Natural killer cell treated with Interleukin-12 subunit alpha and Interleukin-12 subunit beta and Interleukin-15 and Interleukin-18, amount 100 ng/mL, for 72 hours (primary cell): ENCODE measurements at regions not wholly inside any gene's neighbourhood (a gene's known extent, or its start where the extent isn't known, plus 50 kb on each side); places are given as distances from the start of the nearest gene placed in this dataset.

Source experiments
- ATAC-seq, 2 donors: fragments of 150-1000 bp; cut with Tn5 transposase in 1 of 2; sonication (Bioruptor Pico), chemical (Tn5 transposase) in 1 of 2; 2 replicates each; pipeline ENCODE4 v1.10.0; 2021
- DNase-seq: peaks from one replicate; pipeline ENCODE4 v3.0.0; 2022; ENCODE audit warnings: low spot score
- H3K27ac Mint-ChIP-seq, 2 donors: 1 replicate in 1 of 2; 2 replicates in 1 of 2; pipeline ENCODE4 v1.8.0; 2022; ENCODE audit warnings: mixed read lengths in 2 of 2, mild to moderate bottlenecking in 1 of 2, moderate library complexity in 1 of 2
- H3K27me3 Mint-ChIP-seq, 2 donors: 1 replicate in 1 of 2; 2 replicates in 1 of 2; pipeline ENCODE4 v1.8.0; 2022; ENCODE audit warnings: mixed read lengths in 2 of 2
- H3K36me3 Mint-ChIP-seq: one replicate; pipeline ENCODE4 v1.8.0; 2022; ENCODE audit warnings: mixed read lengths
- H3K4me1 Mint-ChIP-seq, 2 donors: 1 replicate in 1 of 2; 2 replicates in 1 of 2; pipeline ENCODE4 v1.8.0; 2022; ENCODE audit warnings: low read depth in 2 of 2, mixed read lengths in 2 of 2, mild to moderate bottlenecking in 1 of 2
- H3K4me3 Mint-ChIP-seq: one replicate; pipeline ENCODE4 v1.8.0; 2022; ENCODE audit warnings: mixed read lengths
- H3K9me3 Mint-ChIP-seq: 2 replicates; pipeline ENCODE4 v1.8.0; 2022; ENCODE audit warnings: mixed read lengths

DNA sequence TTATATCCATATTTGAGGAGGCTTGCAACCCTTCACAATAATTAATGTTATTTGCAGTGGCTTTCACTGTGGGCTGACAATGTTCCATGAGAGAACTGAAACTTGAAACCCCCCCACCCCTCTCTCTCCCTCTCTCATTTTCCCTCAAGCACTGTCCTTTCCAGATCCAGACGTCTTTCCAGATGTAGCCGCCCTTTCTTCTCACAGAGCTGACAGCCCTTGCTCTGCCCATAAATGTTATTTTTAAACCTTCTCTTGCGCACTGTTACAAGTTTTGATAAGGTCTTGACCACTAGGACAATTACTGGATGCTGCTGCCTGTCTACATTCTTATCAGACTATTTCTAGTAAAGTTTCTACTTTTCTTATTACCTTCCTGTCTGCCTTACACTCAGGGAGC, 91.4 kb upstream of the LINC00305 start:
- H3K9me3 Mint-ChIP-seq, result peaks cover 5% of the 10 kb centered on the region
- no peaks in the 10 kb centered on the region for H3K36me3 Mint-ChIP-seq
- no peaks in the 10 kb centered on the region for H3K27me3 Mint-ChIP-seq
- H3K4me1 Mint-ChIP-seq, result no peaks in the 10 kb centered on the region
- no peak for DNase-seq
- H3K4me3 Mint-ChIP-seq, result no peak overlapping the region
- H3K27ac Mint-ChIP-seq, result no peak overlapping the region
- no peak for ATAC-seq

- peaks cover 3% of the 10 kb centered on the region for H3K9me3 Mint-ChIP-seq
- no peak overlapping the region for H3K27ac Mint-ChIP-seq
- H3K4me3 Mint-ChIP-seq, result no peak overlapping the region
- H3K4me1 Mint-ChIP-seq, result no peaks in the 10 kb centered on the region
- H3K27me3 Mint-ChIP-seq, result no peaks in the 10 kb centered on the region
- DNase-seq (no peak), ATAC-seq (no peak)
- no peaks in the 10 kb centered on the region for H3K36me3 Mint-ChIP-seq
Measured at GRCh38 chr18:64238076-64238475, 89.2 kb upstream of the LINC00305 start.

- Mint-ChIP-seq H3K27ac (no peak overlapping the region), H3K4me3 (no peak overlapping the region), H3K36me3 (peaks cover 4% of the 10 kb centered on the region), H3K27me3 (no peaks in the 10 kb centered on the region), H3K4me1 (no peaks in the 10 kb centered on the region), H3K9me3 (peaks cover 16% of the 10 kb centered on the region)
- no peak for DNase-seq
- ATAC-seq, result no peak
Measured at GRCh38 chr18:64234321-64234720, 85.4 kb upstream of the LINC00305 start.

GRCh38 chr18:64233851-64234250, 85.0 kb upstream of the LINC00305 start:
- Mint-ChIP-seq H3K9me3 (peaks cover 16% of the 10 kb centered on the region), H3K27me3 (no peaks in the 10 kb centered on the region)

GRCh38 chr18:64220941-64221340, 72.1 kb upstream of the LINC00305 start:
- Mint-ChIP-seq H3K4me3 (no peak overlapping the region), H3K4me1 (no peaks in the 10 kb centered on the region), H3K36me3 (no peaks in the 10 kb centered on the region), H3K27ac (no peak overlapping the region), H3K9me3 (peaks cover 2% of the 10 kb centered on the region), H3K27me3 (no peaks in the 10 kb centered on the region)
- ATAC-seq (no peak), DNase-seq (no peak)

More at GRCh38 chr18:64233851-64234250, 85.0 kb upstream of the LINC00305 start:
- Mint-ChIP-seq H3K4me1 (no peaks in the 10 kb centered on the region), H3K27ac (no peak overlapping the region), H3K4me3 (no peak overlapping the region), H3K36me3 (peaks cover 4% of the 10 kb centered on the region)
- ATAC-seq (no peak), DNase-seq (no peak)

DNA sequence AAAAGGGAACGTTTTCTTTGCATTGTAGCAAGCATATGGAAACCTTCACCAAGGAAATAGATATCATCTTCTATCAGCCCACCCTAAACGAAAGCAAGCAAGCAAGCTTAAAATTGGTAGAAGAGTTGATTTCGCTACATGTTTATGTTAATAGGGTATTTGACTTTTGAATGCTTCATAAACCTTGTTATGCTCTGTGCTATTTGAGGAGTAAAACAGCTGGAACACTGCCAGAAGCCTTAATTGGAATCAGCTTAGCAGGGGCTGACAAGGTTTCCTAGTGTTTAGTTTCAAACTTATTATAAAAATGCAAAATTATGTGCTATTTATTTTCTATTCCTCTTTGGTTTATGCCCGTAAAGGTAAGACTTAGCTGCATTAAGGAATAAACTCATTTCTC, 70.6 kb upstream of the LINC00305 start:
- no peaks in the 10 kb centered on the region for H3K27me3 Mint-ChIP-seq
- H3K9me3 Mint-ChIP-seq, result peaks cover 2% of the 10 kb centered on the region
- DNase-seq (no peak), ATAC-seq (no peak)
- H3K27ac Mint-ChIP-seq, result no peak overlapping the region
- H3K4me3 Mint-ChIP-seq, result no peak overlapping the region
- H3K4me1 Mint-ChIP-seq, result no peaks in the 10 kb centered on the region
- no peaks in the 10 kb centered on the region for H3K36me3 Mint-ChIP-seq

- Mint-ChIP-seq H3K4me1 (peaks cover 7% of the 10 kb centered on the region in 2 donors), H3K36me3 (no peaks in the 10 kb centered on the region), H3K9me3 (peaks cover 3% of the 10 kb centered on the region), H3K27ac (no peak overlapping the region), H3K4me3 (no peak overlapping the region), H3K27me3 (no peaks in the 10 kb centered on the region)
- DNase-seq (no peak), ATAC-seq (no peak)
Measured at GRCh38 chr18:64210401-64210949, 61.6 kb upstream of the LINC00305 start.

GRCh38 chr18:64208516-64208915, 59.6 kb upstream of the LINC00305 start:
- H3K4me3 Mint-ChIP-seq, result no peak overlapping the region
- H3K9me3 Mint-ChIP-seq, result peaks cover 7% of the 10 kb centered on the region
- no peak overlapping the region for H3K27ac Mint-ChIP-seq
- no peaks in the 10 kb centered on the region for H3K27me3 Mint-ChIP-seq
- DNase-seq (no peak), ATAC-seq (no peak)
- H3K36me3 Mint-ChIP-seq, result no peaks in the 10 kb centered on the region
- peaks cover 7% of the 10 kb centered on the region in 2 donors for H3K4me1 Mint-ChIP-seq

GRCh38 chr18:64207820-64208219, 58.9 kb upstream of the LINC00305 start:
- no peaks in the 10 kb centered on the region for H3K36me3 Mint-ChIP-seq
- H3K27ac Mint-ChIP-seq, result no peak overlapping the region
- H3K4me3 Mint-ChIP-seq, result peak overlapping the region; percentile 38
- DNase-seq, result no peak
- H3K27me3 Mint-ChIP-seq, result no peaks in the 10 kb centered on the region
- peaks cover 7% of the 10 kb centered on the region in 2 donors for H3K4me1 Mint-ChIP-seq
- ATAC-seq, result no peak
- peaks cover 7% of the 10 kb centered on the region for H3K9me3 Mint-ChIP-seq

DNA sequence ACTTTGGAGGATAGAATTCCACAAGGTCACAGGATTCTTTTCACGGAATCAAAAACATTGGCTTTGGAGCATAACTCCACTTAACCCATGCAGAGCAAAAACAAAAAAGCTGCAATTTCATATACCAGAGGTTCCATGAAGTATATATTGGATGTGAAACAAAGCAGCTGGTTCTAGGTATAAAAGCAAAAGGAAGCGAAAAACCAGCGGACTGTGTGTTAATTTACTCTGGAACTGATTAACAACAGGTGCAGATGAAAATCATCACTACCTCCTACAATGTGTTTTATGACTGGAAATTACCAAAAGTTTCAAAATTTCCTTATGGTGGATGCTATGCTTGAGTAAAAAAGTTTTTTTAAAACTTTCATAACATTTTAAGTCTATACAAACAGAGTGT, 54.4 kb upstream of the LINC00305 start:
- H3K36me3 Mint-ChIP-seq, result no peaks in the 10 kb centered on the region
- ATAC-seq, result no peak
- no peak for DNase-seq
- no peaks in the 10 kb centered on the region for H3K27me3 Mint-ChIP-seq
- H3K4me1 Mint-ChIP-seq, result peaks cover 7% of the 10 kb centered on the region in 2 donors
- H3K4me3 Mint-ChIP-seq, result no peak overlapping the region
- no peak overlapping the region for H3K27ac Mint-ChIP-seq
- peaks cover 7% of the 10 kb centered on the region for H3K9me3 Mint-ChIP-seq

DNA sequence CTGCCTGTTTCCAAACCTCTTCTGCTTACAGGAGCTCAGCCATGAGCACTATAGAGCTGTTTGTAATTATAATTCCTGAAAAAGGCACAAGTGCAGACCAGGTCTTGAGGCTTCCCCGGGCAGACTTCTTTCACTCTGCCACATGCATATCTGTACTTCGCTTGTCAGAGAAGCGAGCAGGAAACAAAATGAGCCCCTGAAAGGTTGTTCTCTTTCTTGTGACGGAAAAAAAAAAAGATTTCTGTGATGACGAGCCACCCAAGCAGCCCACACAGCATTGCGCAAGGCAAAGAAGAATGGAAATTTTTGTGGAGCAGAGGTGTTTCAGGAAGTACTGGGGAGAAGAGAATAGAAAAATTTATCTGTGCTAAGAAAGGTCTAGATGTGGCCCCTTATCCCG, 54.0 kb upstream of the LINC00305 start:
- Mint-ChIP-seq H3K27me3 (no peaks in the 10 kb centered on the region), H3K27ac (no peak overlapping the region), H3K4me1 (peaks cover 3 to 5% of the 10 kb centered on the region in 2 donors), H3K4me3 (no peak overlapping the region), H3K9me3 (peaks cover 4% of the 10 kb centered on the region), H3K36me3 (no peaks in the 10 kb centered on the region)
- ATAC-seq (no peak), DNase-seq (no peak)

DNA sequence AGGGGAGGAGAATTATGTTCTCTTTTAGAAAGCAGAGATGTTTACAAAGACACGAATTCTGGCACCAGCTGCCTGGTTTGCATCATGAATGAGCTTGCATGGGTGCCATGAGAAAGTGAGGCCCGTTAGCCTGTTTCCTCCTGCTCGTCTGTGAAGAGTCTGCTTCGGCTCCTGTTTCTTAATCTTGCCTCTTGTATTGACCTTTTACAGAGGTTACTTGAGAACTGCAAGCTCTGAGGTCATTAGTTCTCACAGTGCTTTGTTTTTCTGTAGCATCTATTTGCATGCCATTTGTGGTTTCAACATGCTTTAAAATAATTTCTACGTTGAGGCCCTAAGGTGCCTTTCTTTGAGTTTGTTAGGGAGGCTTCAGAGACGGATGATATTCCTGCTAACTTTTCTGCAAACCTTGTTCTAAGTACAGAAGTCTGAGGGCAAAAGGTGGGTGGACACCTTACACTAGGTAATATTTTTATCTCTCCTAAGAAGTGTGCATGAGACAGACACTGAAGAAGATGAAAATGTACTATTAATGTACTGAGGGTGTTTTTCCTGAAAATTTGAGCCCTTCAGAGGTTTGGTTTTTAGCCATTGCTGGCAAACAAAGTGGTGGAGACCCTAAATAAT, 53.4 kb upstream of the LINC00305 start:
- Mint-ChIP-seq H3K36me3 (no peaks in the 10 kb centered on the region), H3K27ac (no peak overlapping the region), H3K4me3 (no peak overlapping the region), H3K4me1 (no peaks in the 10 kb centered on the region), H3K9me3 (peaks cover 4% of the 10 kb centered on the region), H3K27me3 (no peaks in the 10 kb centered on the region)
- DNase-seq (no peak), ATAC-seq (no peak)

DNA sequence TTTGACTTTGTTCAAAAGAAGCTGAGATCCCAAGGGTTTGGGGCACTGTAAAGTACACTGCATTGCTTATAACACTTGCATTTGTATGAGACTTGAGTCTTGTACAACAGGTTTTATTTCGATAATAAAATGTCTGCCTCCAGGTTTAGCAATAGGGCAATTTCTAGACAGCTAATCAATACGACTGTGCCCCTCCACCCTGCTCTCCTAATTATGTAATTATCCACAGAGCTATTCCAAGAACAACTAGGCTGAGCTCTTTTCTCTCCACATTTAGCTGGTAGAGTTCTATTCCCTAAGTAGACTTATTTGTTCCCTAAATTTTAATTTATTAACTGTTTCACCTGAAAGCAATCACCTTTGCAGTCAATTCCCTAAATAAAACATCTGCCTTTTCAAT, 52.9 kb upstream of the LINC00305 start:
- no peak overlapping the region for H3K27ac Mint-ChIP-seq
- H3K4me3 Mint-ChIP-seq, result no peak overlapping the region
- DNase-seq, result no peak
- ATAC-seq, result no peak
- no peaks in the 10 kb centered on the region for H3K36me3 Mint-ChIP-seq
- H3K9me3 Mint-ChIP-seq, result peaks cover 4% of the 10 kb centered on the region
- no peaks in the 10 kb centered on the region for H3K4me1 Mint-ChIP-seq
- no peaks in the 10 kb centered on the region for H3K27me3 Mint-ChIP-seq

GRCh38 chr18:64199581-64199980, 50.7 kb upstream of the LINC00305 start:
- ATAC-seq, result no peak
- H3K9me3 Mint-ChIP-seq, result no peaks in the 10 kb centered on the region
- no peaks in the 10 kb centered on the region for H3K36me3 Mint-ChIP-seq
- no peak for DNase-seq
- no peaks in the 10 kb centered on the region for H3K4me1 Mint-ChIP-seq
- H3K4me3 Mint-ChIP-seq, result no peak overlapping the region
- H3K27ac Mint-ChIP-seq, result no peak overlapping the region
- no peaks in the 10 kb centered on the region for H3K27me3 Mint-ChIP-seq
